H1 (cell line): ENCODE measurements at regions not wholly inside any gene's neighbourhood (a gene's known extent, or its start where the extent isn't known, plus 50 kb on each side); places are given as distances from the start of the nearest gene placed in this dataset.

ENCODE experiments used
- CTCF ChIA-PET: fragments of 300-600 bp; sonication (Branson Sonifier 250); formaldehyde crosslinking; loops from one replicate; lab custom pipeline; 2021; ENCODE audit not compliant: partially characterized antibody; lab: Charles Lee
- POLR2A ChIA-PET: fragments of 300-600 bp; sonication (Branson Sonifier 250); formaldehyde crosslinking; loops from one replicate; lab custom pipeline; 2021; ENCODE audit warnings: inconsistent platforms; ENCODE audit not compliant: partially characterized antibody; lab: Charles Lee
- DNase-seq, 2 experiments: peaks; one replicate each; pipeline versions ENCODE4 v3.0.0 to v3.0.0-alpha.2; 2010 to 2022; ENCODE audit warnings: low spot score in 2 of 2, low read depth in 1 of 2, mixed read lengths in 1 of 2
- FAIRE-seq: peaks from 2 replicates; lab custom pipeline; 2011; peaks lifted over from hg19 to GRCh38; lab: Jason Lieb, UNC
- H2AFZ ChIP-seq: 2 replicates; pipeline ENCODE4 v1.8.1; 2012; ENCODE audit warnings: low read length, inconsistent platforms
- H2AK5ac ChIP-seq: 2 replicates; pipeline ENCODE4 v1.6.1; 2013; ENCODE audit warnings: low read depth, low read length
- H2BK120ac ChIP-seq: replicated peaks from 2 replicates; pipeline ENCODE3; 2013; ENCODE audit warnings: low read depth, low read length, inconsistent platforms
- H2BK12ac ChIP-seq: 2 replicates; pipeline ENCODE4 v1.6.1; 2013; ENCODE audit warnings: low read depth, low read length
- H2BK15ac ChIP-seq: 2 replicates; pipeline ENCODE4 v1.6.1; 2013; ENCODE audit warnings: low read length
- H2BK20ac ChIP-seq: 2 replicates; pipeline ENCODE4 v1.6.1; 2013; ENCODE audit warnings: low read length
- H2BK5ac ChIP-seq: 2 replicates; pipeline ENCODE4 v1.6.1; 2013; ENCODE audit warnings: low read depth, low read length
- H3K14ac ChIP-seq: 2 replicates; pipeline ENCODE4 v1.6.1; 2013; ENCODE audit warnings: inconsistent platforms; ENCODE audit not compliant: insufficient read length
- H3K18ac ChIP-seq: 2 replicates; pipeline ENCODE4 v1.6.1; 2013; ENCODE audit warnings: low read length; ENCODE audit errors: extremely low read depth
- H3K23ac ChIP-seq: 2 replicates; pipeline ENCODE4 v1.6.1; 2013; ENCODE audit warnings: inconsistent platforms; ENCODE audit not compliant: insufficient read length
- H3K23me2 ChIP-seq: 2 replicates; pipeline ENCODE4 v1.6.1; 2013; ENCODE audit warnings: low read depth, low read length
- H3K27ac ChIP-seq: 2 replicates; pipeline ENCODE4 v1.6.1; 2011; ENCODE audit warnings: low read depth, low read length, inconsistent platforms
- H3K27me3 ChIP-seq, 4 experiments: replicated peaks in 1 of 4; 1 replicate in 1 of 4; 2 replicates in 3 of 4; pipeline versions ENCODE4 v1.6.1 to v1.8.1; 2011 to 2013; ENCODE audit warnings: low read length in 3 of 4, mild to moderate bottlenecking in 3 of 4, inconsistent platforms in 2 of 4, mixed read lengths in 2 of 4, moderate library complexity in 1 of 4; ENCODE audit not compliant: control insufficient read depth in 3 of 4, insufficient read depth in 3 of 4; ENCODE audit errors: extremely low read depth in 1 of 4
- H3K36me3 ChIP-seq, 4 experiments: 2 replicates each; pipeline versions ENCODE4 v1.6.1 to v1.8.1; 2011 to 2013; ENCODE audit warnings: mild to moderate bottlenecking in 4 of 4, low read length in 3 of 4, moderate library complexity in 2 of 4, control low read depth in 1 of 4, inconsistent platforms in 1 of 4; ENCODE audit not compliant: insufficient read depth in 4 of 4, control insufficient read depth in 2 of 4
- H3K4ac ChIP-seq: replicated peaks from 2 replicates; pipeline ENCODE3; 2013; ENCODE audit warnings: low read length, low read depth, mixed read lengths, inconsistent platforms; ENCODE audit not compliant: insufficient read length
- H3K4me1 ChIP-seq, 4 experiments: replicated peaks in 1 of 4; 1 replicate in 1 of 4; 2 replicates in 3 of 4; pipeline versions ENCODE4 v1.6.1 to v1.8.1; 2011 to 2013; ENCODE audit warnings: low read length in 3 of 4, inconsistent platforms in 2 of 4, mixed read lengths in 1 of 4; ENCODE audit not compliant: insufficient read depth in 4 of 4, control insufficient read depth in 3 of 4
- H3K4me2 ChIP-seq, 2 experiments: 2 replicates each; pipeline versions ENCODE4 v1.6.1 to v1.8.1; 2011 to 2013; ENCODE audit warnings: low read depth in 2 of 2, low read length in 2 of 2, control low read depth in 1 of 2, inconsistent platforms in 1 of 2, mild to moderate bottlenecking in 1 of 2; ENCODE audit not compliant: insufficient read depth in 1 of 2
- H3K4me3 ChIP-seq, 4 experiments: fragments of 200-600, 300-600 bp in 1 of 4; sonication (generic), shearing (Covaris generic), sonication (Bioruptor Twin) in 1 of 4; 2 replicates each; pipeline versions ENCODE4 v1.5.1 to v1.8.1; 2011 to 2016; ENCODE audit warnings: low read length in 4 of 4, low read depth in 3 of 4, control low read depth in 2 of 4, inconsistent platforms in 2 of 4, mild to moderate bottlenecking in 2 of 4, mixed read lengths in 1 of 4, moderate library complexity in 1 of 4; ENCODE audit not compliant: insufficient read depth in 2 of 4; ENCODE audit errors: extremely low read depth in 1 of 4
- H3K56ac ChIP-seq: replicated peaks from 2 replicates; pipeline ENCODE3; 2013; ENCODE audit warnings: low read depth, mild to moderate bottlenecking, mixed read lengths, low read length, inconsistent platforms; ENCODE audit not compliant: insufficient read length
- H3K79me1 ChIP-seq: 2 replicates; pipeline ENCODE4 v1.6.1; 2013; ENCODE audit warnings: low read depth, low read length, control low read depth
- H3K79me2 ChIP-seq, 2 experiments: 2 replicates each; pipeline versions ENCODE4 v1.6.1 to v1.8.1; 2012 to 2013; ENCODE audit warnings: low read length in 2 of 2, mild to moderate bottlenecking in 2 of 2, inconsistent platforms in 1 of 2; ENCODE audit not compliant: insufficient read depth in 2 of 2, control insufficient read depth in 1 of 2
- H3K9ac ChIP-seq, 4 experiments: replicated peaks in 1 of 4; 1 replicate in 1 of 4; 2 replicates in 3 of 4; pipeline versions ENCODE4 v1.6.1 to v1.8.1; 2011 to 2013; ENCODE audit warnings: low read depth in 3 of 4, low read length in 3 of 4, control low read depth in 2 of 4, mild to moderate bottlenecking in 2 of 4, moderate library complexity in 2 of 4, inconsistent platforms in 1 of 4; ENCODE audit errors: extremely low read depth in 1 of 4
- H3K9me3 ChIP-seq, 2 experiments: 2 replicates each; pipeline versions ENCODE4 v1.6.1 to v1.8.1; 2012 to 2013; ENCODE audit warnings: mild to moderate bottlenecking in 2 of 2, moderate library complexity in 2 of 2, control low read depth in 1 of 2, inconsistent platforms in 1 of 2, low read depth in 1 of 2, low read length in 1 of 2, mixed read lengths in 1 of 2; ENCODE audit not compliant: insufficient read depth in 2 of 2
- H4K20me1 ChIP-seq, 2 experiments: replicated peaks in 1 of 2; 2 replicates each; pipeline versions ENCODE3 to v1.8.1; 2011 to 2013; ENCODE audit warnings: inconsistent platforms in 2 of 2, low read length in 2 of 2, mild to moderate bottlenecking in 1 of 2; ENCODE audit not compliant: insufficient read depth in 2 of 2, control insufficient read depth in 1 of 2
- H4K5ac ChIP-seq: 2 replicates; pipeline ENCODE4 v1.6.1; 2013; ENCODE audit warnings: low read length, low read depth, mixed read lengths, inconsistent platforms; ENCODE audit not compliant: insufficient read length
- H4K8ac ChIP-seq: 2 replicates; pipeline ENCODE4 v1.8.0; 2013; ENCODE audit warnings: mild to moderate bottlenecking, moderate library complexity, low read length, inconsistent platforms; ENCODE audit not compliant: insufficient read depth; ENCODE audit errors: extremely low read depth
- H4K91ac ChIP-seq: replicated peaks from 2 replicates; pipeline ENCODE3; 2013; ENCODE audit warnings: low read length, mixed read lengths, inconsistent platforms; ENCODE audit not compliant: insufficient read length
- ASH2L ChIP-seq: fragments of 200-600, 300-600 bp; sonication (generic); IDR thresholded peaks from one replicate; pipeline ENCODE4 v1.7.1; 2017; ENCODE audit warnings: low read length
- BACH1 ChIP-seq: IDR thresholded peaks from 2 replicates; pipeline ENCODE4 v1.6.1; 2012; ENCODE audit warnings: low read length, improper control_type of control experiment
- CBX5 ChIP-seq: fragments of 300-800, 300-1000 bp; sonication (generic); IDR thresholded peaks from 2 replicates; pipeline ENCODE4 v1.7.1; 2016; ENCODE audit warnings: antibody characterized with exemption, low read length, low read depth
- CHD2 ChIP-seq: IDR thresholded peaks from 2 replicates; pipeline ENCODE4 v1.6.1; 2012; ENCODE audit warnings: low read length, improper control_type of control experiment
- CTBP2 ChIP-seq: IDR thresholded peaks from 2 replicates; pipeline ENCODE4 v1.7.0; 2011; ENCODE audit warnings: borderline replicate concordance, mild to moderate bottlenecking, moderate library complexity, mixed read lengths, low read length; ENCODE audit not compliant: insufficient read depth, insufficient read length
- EGR1 ChIP-seq: IDR thresholded peaks from 2 replicates; pipeline ENCODE4 v1.6.1; 2011; ENCODE audit warnings: low read depth, low read length, borderline replicate concordance
- EP300 ChIP-seq, 2 experiments: IDR thresholded peaks; 1 replicate in 1 of 2; 2 replicates in 1 of 2; pipeline ENCODE4 v1.6.1; 2011 to 2012; ENCODE audit warnings: low read depth in 2 of 2, low read length in 2 of 2, mild to moderate bottlenecking in 2 of 2, borderline replicate concordance in 1 of 2, inconsistent platforms in 1 of 2, moderate library complexity in 1 of 2
- JUN ChIP-seq: IDR thresholded peaks from 2 replicates; pipeline ENCODE4 v1.6.1; 2011; ENCODE audit warnings: low read depth, mild to moderate bottlenecking, improper control_type of control experiment, low read length
- JUND ChIP-seq: IDR thresholded peaks from 2 replicates; pipeline ENCODE4 v1.6.1; 2011; ENCODE audit warnings: mild to moderate bottlenecking, improper control_type of control experiment, low read length
- NRF1 ChIP-seq: IDR thresholded peaks from 2 replicates; pipeline ENCODE4 v1.6.1; 2011; ENCODE audit warnings: mild to moderate bottlenecking, low read depth, low read length, improper control_type of control experiment
- RNF2 ChIP-seq: fragments of 200-900, 300-1000 bp; sonication (generic); IDR thresholded peaks from 2 replicates; pipeline ENCODE4 v1.7.1; 2016; ENCODE audit warnings: borderline replicate concordance, low read depth, mild to moderate bottlenecking, antibody characterized with exemption, low read length; ENCODE audit not compliant: poor library complexity, severe bottlenecking; ENCODE audit errors: missing control alignments
- YY1 ChIP-seq: IDR thresholded peaks from 2 replicates; pipeline ENCODE4 v1.6.1; 2011; ENCODE audit warnings: low read depth, mild to moderate bottlenecking, low read length
- WGBS, 2 experiments: shearing (Covaris generic) in 1 of 2; methylation state at CpG; one replicate each; pipeline versions ENCODE4 v1.1.6 to v1.1.7; 2013 to 2015; ENCODE audit warnings: low lambda C conversion rate in 2 of 2, mixed read lengths in 2 of 2, inconsistent platforms in 1 of 2, low coverage in 1 of 2, missing lambda C conversion rate in 1 of 2; ENCODE audit not compliant: insufficient replicate concordance in 2 of 2, insufficient coverage in 1 of 2, insufficient read length in 1 of 2; ENCODE audit errors: extremely low coverage in 1 of 2, missing lambda C conversion rate in 1 of 2; 5-methylcytosine and 5-hydroxymethylcytosine counted together

- H2BK120ac ChIP-seq = no peak overlapping the region
- no peak for FAIRE-seq
- CTCF ChIA-PET = interaction anchor here (1.5 kb wide), 1 partner anchor 17 kb away, joined by 3 read pairs; no protein-coding TSS in a partner anchor
Measured at GRCh38 chr5:162456086-162456485, 388.5 kb downstream of the GABRG2 start.

More at GRCh38 chr5:162456086-162456485, 388.5 kb downstream of the GABRG2 start:
- H2BK15ac ChIP-seq = no peak overlapping the region
- no peaks in the 10 kb centered on the region for H3K36me3 ChIP-seq
- H2BK5ac ChIP-seq = no peak overlapping the region
- no peaks in the 10 kb centered on the region for H3K79me1 ChIP-seq
- no peak for TF ChIP-seq JUN
- no peak for TF ChIP-seq CHD2
- no peak for TF ChIP-seq NRF1
- TF ChIP-seq ASH2L = no peak
- TF ChIP-seq CBX5 = no peak
- TF ChIP-seq CTBP2 = no peak
- no peak for TF ChIP-seq EP300 (IDR thresholded peaks at IDR 0.05; ENCODE audit: borderline replicate concordance in 1 of 2, low read depth in 2 of 2, low read length in 2 of 2)
- no peak for TF ChIP-seq RNF2
- TF ChIP-seq YY1 = no peak
- TF ChIP-seq JUND = no peak
- TF ChIP-seq EGR1 = no peak
- no peak for TF ChIP-seq BACH1
- TF ChIP-seq, all 59 proteins: peak for 0
- Histone ChIP-seq H4K91ac (no peak overlapping the region), H4K20me1 (no peaks in the 10 kb centered on the region), H3K14ac (no peak overlapping the region), H2BK20ac (no peak overlapping the region), H4K5ac (no peak overlapping the region), H3K79me2 (no peaks in the 10 kb centered on the region), H3K4me3 (no peak overlapping the region), H3K9ac (no peak overlapping the region), H4K8ac (no peak overlapping the region), H3K4me2 (no peak overlapping the region), H3K23ac (no peak overlapping the region), H3K23me2 (no peaks in the 10 kb centered on the region), H2AK5ac (no peak overlapping the region), H3K9me3 (peaks cover 0 to 2% of the 10 kb centered on the region in 2 experiments; a peak in 2 of 4 replicates), H2BK12ac (no peak overlapping the region), H2AFZ (peak overlapping the region; percentile 58; the same call in 1 of the 2 replicates), H3K27ac (no peak overlapping the region), H3K56ac (no peak overlapping the region), H3K18ac (0 out of 2 replicates have a peak overlapping the region, but pooled peaks have one; percentile 9), H3K27me3 (no peaks in the 10 kb centered on the region), H3K4ac (no peak overlapping the region), H3K4me1 (no peaks in the 10 kb centered on the region)
- WGBS, 2 experiments = 97% methylated on average over 4 of the region's 4 CpGs; no CpG with 5 or more reads in 1 of the 2 experiments
- POLR2A ChIA-PET = no interaction called here
- DNase-seq = no peak
